Activated T-cell treated with anti-CD3 and anti-CD28 coated beads, Interleukin-2, amount 50 U/mL, for 24 hours (primary cell): ENCODE measurements at regions not wholly inside any gene's neighbourhood (a gene's known extent, or its start where the extent isn't known, plus 50 kb on each side); places are given as distances from the start of the nearest gene placed in this dataset.

ENCODE experiments used
- DNase-seq: peaks from one replicate; pipeline ENCODE4 v3.0.0-alpha.2; 2020
- H3K27ac Mint-ChIP-seq: 2 replicates; pipeline ENCODE4 v1.8.0; 2020; ENCODE audit warnings: mild to moderate bottlenecking, mixed read lengths
- H3K27me3 Mint-ChIP-seq: 2 replicates; pipeline ENCODE4 v1.8.0; 2020; ENCODE audit warnings: mixed read lengths
- H3K36me3 Mint-ChIP-seq: 2 replicates; pipeline ENCODE4 v1.8.0; 2020; ENCODE audit warnings: low read depth, mixed read lengths
- H3K4me1 Mint-ChIP-seq: 2 replicates; pipeline ENCODE4 v1.8.0; 2020; ENCODE audit warnings: low read depth, mixed read lengths
- H3K4me3 Mint-ChIP-seq: 2 replicates; pipeline ENCODE4 v1.8.0; 2020; ENCODE audit warnings: mild to moderate bottlenecking, moderate library complexity, mixed read lengths
- H3K9me3 Mint-ChIP-seq: 2 replicates; pipeline ENCODE4 v1.8.0; 2020; ENCODE audit warnings: mixed read lengths

DNA sequence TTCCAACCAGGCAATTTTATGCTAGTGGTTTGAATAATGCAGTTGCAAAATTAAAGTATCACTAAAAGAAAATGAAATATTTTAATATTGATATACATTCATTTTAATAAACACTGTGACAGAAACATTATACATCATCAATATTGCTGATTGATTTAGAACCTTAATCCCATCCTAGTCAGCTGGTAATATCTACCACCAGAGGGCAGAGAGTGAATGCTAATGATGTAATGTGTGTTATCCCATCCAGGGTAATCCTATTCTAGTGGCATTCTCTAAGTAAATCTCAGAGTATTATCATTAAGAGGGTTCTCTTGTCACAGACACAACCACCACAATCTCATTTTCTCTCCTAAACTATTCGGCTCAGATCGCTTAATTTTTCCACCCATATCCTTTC lies 477.4 kb downstream of the CPS1 start:
- Mint-ChIP-seq H3K27ac (no peak overlapping the region), H3K4me3 (no peak overlapping the region), H3K36me3 (no peaks in the 10 kb centered on the region), H3K9me3 (peaks cover 2% of the 10 kb centered on the region), H3K27me3 (no peaks in the 10 kb centered on the region), H3K4me1 (no peaks in the 10 kb centered on the region)
- DNase-seq, result no peak

DNA sequence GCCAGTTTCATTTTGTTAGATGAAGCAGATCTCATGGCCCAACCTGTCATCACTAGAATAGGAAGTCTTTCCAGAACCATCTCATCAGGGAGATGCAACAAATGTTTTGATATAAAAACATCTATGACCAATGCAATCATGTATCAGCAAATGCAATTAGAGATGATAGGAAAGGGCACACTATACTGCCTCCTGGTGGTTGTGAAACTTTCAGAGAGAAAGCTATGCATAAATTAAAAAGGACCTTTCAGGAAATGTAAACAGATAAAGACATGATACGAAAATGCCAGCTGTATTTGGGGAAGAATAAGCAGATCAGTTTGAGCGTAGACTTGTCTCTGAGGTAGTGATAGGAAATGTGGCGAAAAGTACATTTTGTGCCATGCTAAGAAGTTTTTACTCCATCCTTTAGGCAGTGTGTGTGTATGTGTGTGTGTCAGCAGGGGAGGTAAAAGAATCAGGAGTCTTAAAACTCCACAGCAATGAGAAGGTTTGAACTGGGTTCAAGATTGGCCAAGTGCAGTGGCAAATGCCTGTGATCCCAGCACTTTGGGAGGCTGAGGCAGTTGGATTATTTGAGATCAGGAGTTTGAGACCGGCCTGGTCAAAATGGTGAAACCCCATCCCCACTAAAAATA lies 479.3 kb downstream of the CPS1 start:
- Mint-ChIP-seq H3K27me3 (no peaks in the 10 kb centered on the region), H3K36me3 (no peaks in the 10 kb centered on the region), H3K4me3 (no peak overlapping the region), H3K27ac (no peak overlapping the region), H3K4me1 (no peaks in the 10 kb centered on the region), H3K9me3 (peaks cover 3% of the 10 kb centered on the region)
- no peak for DNase-seq

DNA sequence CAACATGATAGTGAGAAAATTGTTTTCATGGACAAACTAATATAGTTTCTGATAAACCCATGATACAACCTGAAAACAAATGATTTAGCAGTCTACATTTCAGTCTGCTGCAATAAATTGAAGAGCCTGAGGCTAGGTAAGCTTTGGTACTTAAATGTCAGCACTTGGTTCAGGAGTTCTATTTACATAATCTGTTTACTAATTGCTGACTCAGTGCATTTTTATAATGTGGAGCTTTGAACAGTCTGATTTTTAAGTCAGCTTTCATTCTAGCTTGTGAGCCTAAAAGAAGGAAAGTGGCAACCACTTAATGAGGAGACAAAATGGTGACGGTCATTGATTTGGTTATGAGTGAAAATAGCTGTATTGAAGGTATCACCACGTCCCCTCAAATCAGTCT lies 488.6 kb downstream of the CPS1 start:
- Mint-ChIP-seq H3K27ac (no peak overlapping the region), H3K4me1 (no peaks in the 10 kb centered on the region), H3K36me3 (no peaks in the 10 kb centered on the region), H3K27me3 (no peaks in the 10 kb centered on the region), H3K9me3 (peaks cover 2% of the 10 kb centered on the region), H3K4me3 (no peak overlapping the region)
- DNase-seq, result no peak

DNA sequence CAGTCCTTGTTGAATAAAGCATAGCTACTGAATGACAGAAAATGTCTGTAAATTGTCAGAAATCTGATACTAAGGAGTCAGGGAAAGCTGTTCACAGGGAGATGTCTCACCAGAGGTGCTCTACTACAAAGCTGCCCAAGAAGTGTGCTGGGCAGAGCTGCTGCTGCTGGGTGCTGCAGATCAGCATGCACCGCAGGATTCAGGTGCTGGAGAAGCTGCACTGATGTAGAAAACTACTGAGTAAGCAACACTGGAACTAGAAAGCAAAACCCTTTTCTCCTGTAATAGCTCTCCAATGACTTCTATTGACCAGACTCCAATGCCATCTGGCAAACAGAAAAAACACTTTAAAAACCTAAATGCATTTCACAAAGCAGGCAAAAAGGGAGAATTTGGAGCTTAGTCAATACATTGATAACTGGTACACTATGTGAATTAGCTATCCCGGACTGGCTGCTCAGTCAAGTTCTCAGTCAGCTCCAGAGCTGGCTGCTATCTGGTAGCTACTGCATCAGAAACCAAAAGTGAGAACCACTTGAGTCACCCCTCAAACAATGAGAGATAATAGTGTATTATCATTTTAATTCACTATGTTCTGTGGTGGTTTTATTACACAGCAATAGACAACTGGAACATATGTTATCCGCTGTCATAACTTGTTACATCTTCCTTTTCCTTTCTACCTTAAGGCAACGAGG lies 493.1 kb downstream of the CPS1 start:
- Mint-ChIP-seq H3K4me3 (no peak overlapping the region), H3K36me3 (no peaks in the 10 kb centered on the region), H3K27me3 (no peaks in the 10 kb centered on the region), H3K27ac (no peak overlapping the region), H3K4me1 (no peaks in the 10 kb centered on the region), H3K9me3 (no peaks in the 10 kb centered on the region)
- DNase-seq, result no peak

DNA sequence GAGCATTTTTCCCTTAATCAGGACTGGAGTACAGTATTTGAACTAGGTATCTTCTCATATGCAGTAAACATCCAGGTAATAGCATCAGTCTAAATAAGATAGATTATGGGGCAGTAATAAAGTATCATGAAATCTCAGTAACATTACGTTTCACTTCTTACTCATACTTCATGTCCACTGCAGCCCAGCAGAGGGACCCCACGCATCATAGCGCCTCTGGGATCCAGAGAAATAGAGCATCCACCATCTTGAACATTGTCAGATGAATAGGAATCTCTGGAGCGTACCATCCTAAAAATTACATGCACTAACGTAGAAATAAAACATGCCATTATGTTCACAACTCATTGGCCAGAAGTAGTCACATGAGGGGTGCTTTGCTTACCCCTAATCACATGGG lies 499.0 kb downstream of the CPS1 start:
- Mint-ChIP-seq H3K36me3 (no peaks in the 10 kb centered on the region), H3K27me3 (no peaks in the 10 kb centered on the region), H3K27ac (no peak overlapping the region), H3K4me3 (no peak overlapping the region), H3K9me3 (no peaks in the 10 kb centered on the region), H3K4me1 (no peaks in the 10 kb centered on the region)
- no peak for DNase-seq

DNA sequence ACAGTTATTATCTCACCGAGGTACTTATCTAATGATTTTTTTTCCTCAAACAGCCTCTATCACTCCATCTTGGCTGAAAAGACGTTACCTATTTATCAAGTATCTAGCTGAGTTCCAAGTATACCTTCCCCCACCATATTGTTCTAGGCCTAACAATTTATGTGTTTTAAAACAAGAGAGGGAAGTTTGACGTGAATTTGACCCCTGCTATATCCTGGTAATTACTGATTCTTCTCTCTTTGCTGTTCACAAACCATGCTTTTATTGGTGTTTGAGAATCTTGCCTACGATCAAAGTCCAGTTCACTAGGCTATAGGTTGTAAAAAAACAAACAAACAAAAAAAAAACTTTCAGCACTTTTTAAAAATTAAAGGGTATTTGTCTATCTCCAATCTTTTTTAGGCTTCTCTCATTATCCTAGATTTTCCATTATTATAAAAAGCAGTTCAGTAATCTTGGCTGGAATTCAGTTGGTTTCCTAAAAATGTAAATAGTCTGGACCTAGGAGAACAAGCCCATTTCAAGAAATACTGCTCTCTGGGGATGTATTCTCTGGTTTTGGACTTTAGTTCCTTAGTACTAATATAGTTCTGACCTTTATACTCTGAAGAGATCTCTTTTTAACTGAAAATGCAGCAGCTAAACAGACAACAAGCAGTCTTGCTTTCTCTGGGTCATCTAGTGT lies 505.4 kb downstream of the CPS1 start:
- no peak overlapping the region for H3K4me3 Mint-ChIP-seq
- no peaks in the 10 kb centered on the region for H3K27me3 Mint-ChIP-seq
- no peaks in the 10 kb centered on the region for H3K9me3 Mint-ChIP-seq
- no peaks in the 10 kb centered on the region for H3K36me3 Mint-ChIP-seq
- no peak overlapping the region for H3K27ac Mint-ChIP-seq
- no peak for DNase-seq
- H3K4me1 Mint-ChIP-seq, result no peaks in the 10 kb centered on the region

DNA sequence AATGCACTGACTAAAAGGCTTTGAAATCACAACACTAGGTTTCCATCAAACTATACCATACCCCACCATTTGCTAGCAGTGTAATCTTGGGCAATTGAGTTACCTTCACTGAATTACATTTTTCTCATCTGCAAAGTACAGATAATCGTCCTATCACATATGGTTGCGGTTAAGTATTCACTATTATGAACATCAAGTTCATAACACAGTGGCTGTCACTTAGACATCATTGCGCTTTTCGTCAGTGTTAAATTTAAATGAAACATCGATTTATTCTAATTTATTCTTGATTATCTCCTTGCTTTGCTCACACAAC lies 505.9 kb downstream of the CPS1 start:
- H3K27ac Mint-ChIP-seq, result no peak overlapping the region
- no peaks in the 10 kb centered on the region for H3K36me3 Mint-ChIP-seq
- H3K4me3 Mint-ChIP-seq, result no peak overlapping the region
- no peaks in the 10 kb centered on the region for H3K27me3 Mint-ChIP-seq
- DNase-seq, result no peak
- H3K9me3 Mint-ChIP-seq, result no peaks in the 10 kb centered on the region
- no peaks in the 10 kb centered on the region for H3K4me1 Mint-ChIP-seq

DNA sequence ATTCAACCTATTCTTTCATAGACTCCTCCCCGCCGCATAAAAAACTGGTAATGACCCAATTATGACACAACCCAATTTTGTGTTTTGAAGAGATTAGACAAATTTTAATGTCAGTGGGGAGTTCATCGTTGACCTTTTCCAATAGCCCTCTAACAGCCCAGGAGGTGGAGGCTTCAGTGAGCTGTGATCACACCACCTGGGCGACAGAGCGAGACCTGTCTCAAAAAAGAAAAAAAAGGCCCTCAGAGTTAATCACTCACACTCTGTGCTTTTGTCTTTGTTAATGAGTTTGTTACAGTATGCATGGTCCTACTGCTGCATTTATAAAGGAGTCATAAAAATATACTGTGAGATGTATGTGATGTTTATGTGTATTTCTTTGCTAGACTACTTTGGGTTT lies 510.6 kb downstream of the CPS1 start:
- H3K4me3 Mint-ChIP-seq, result no peak overlapping the region
- H3K27ac Mint-ChIP-seq, result no peak overlapping the region
- no peaks in the 10 kb centered on the region for H3K27me3 Mint-ChIP-seq
- no peaks in the 10 kb centered on the region for H3K4me1 Mint-ChIP-seq
- no peaks in the 10 kb centered on the region for H3K9me3 Mint-ChIP-seq
- H3K36me3 Mint-ChIP-seq, result no peaks in the 10 kb centered on the region
- no peak for DNase-seq

DNA sequence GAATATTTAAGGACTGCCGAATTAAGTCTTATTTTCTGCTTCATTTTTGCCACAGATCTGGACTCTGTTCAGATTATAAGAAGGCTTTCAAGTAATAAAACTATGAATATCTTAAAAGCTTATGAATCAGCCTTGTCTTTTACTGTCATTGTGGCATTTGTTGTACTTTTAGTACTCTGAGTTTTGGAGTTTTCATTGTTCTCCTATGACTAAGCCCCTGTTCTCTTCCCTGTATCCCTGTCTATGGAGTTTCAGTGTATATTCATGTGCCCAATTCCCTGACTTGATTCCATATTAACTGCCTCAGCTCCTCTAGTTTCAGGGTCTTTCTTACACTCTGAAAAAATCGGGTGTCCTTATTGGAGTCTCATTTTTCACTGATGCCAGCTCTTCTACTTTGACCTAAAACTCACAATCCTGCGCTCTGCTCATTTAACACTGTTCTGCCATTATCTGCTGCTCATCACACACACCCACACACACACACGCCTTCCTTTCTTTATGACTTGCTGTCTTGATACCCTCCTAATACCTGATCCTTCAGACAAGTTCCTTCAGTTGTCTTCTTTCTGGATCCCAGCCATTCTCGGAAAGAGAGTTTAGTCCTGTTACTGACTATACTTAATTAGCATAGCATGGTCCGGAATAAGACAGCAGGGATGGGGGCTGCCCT lies 511.8 kb downstream of the CPS1 start:
- DNase-seq, result no peak
- H3K27me3 Mint-ChIP-seq, result no peaks in the 10 kb centered on the region
- no peak overlapping the region for H3K27ac Mint-ChIP-seq
- no peaks in the 10 kb centered on the region for H3K4me1 Mint-ChIP-seq
- no peak overlapping the region for H3K4me3 Mint-ChIP-seq
- H3K36me3 Mint-ChIP-seq, result no peaks in the 10 kb centered on the region
- H3K9me3 Mint-ChIP-seq, result no peaks in the 10 kb centered on the region

DNA sequence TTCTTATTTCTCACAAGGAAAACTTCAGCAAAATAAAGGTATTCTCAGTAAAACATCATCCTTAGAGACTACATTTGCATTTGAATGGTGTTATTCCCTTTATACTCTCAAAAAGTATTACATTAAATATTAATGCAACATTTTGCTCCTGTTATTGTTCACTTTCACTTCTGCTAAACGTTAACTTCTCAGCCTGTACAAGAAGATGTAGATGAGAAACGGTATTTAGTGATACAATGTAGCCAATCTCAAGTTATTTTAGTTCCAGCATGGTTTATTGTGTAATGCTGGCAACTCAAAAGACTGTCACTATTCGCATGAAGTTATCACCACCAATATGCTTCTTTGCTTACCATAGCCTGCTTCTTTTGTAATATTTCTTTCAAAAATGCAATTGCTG lies 514.1 kb downstream of the CPS1 start:
- Mint-ChIP-seq H3K4me1 (no peaks in the 10 kb centered on the region), H3K27ac (no peak overlapping the region), H3K27me3 (no peaks in the 10 kb centered on the region), H3K36me3 (no peaks in the 10 kb centered on the region), H3K4me3 (no peak overlapping the region), H3K9me3 (no peaks in the 10 kb centered on the region)
- no peak for DNase-seq

DNA sequence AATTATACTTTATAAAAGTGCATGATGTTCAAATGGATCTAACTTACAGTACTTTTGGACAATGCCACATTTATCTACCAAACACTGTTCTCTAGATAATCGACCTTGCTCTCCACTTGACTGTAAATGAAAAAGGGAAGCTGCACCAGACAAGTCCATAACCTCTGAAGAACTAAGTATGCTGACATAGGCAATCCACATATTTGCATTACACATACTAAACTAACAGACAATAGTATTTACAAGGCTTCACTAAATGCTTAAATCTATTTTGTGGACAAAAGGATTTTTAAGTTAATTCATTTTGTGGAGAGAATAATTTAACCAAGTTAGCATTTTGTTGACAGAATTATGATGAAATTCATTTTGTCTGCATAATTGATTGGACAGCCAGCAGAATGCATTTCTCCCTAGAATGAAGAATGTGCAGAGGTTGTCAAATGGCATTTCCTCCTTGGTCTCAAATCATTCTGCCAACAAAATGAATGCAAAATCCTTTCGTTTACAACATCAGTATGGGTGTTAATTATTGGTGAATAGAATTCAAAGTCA lies 520.9 kb downstream of the CPS1 start:
- Mint-ChIP-seq H3K27ac (no peak overlapping the region), H3K36me3 (no peaks in the 10 kb centered on the region), H3K9me3 (no peaks in the 10 kb centered on the region), H3K27me3 (no peaks in the 10 kb centered on the region), H3K4me3 (no peak overlapping the region), H3K4me1 (no peaks in the 10 kb centered on the region)
- DNase-seq, result no peak

DNA sequence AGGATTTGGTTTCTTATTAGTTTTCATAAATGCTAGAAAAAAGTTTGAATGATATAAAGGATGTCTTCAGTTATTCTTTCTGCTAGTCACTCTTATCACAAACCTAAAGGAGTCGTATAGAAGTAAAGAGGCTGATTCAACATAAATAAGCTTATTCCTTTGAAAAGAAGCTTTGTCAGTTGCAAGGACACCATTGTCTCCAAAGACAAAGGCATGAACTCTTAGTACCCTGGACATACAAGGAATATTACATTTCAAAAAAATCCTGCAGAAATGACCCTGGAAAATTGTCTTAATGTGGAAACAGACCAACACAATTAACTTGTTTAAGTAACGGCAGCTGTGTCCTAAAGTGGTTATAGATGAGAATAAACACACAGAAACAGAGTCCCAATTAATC lies 528.0 kb downstream of the CPS1 start:
- Mint-ChIP-seq H3K27me3 (no peaks in the 10 kb centered on the region), H3K27ac (no peak overlapping the region), H3K36me3 (no peaks in the 10 kb centered on the region), H3K4me3 (no peak overlapping the region), H3K4me1 (no peaks in the 10 kb centered on the region), H3K9me3 (no peaks in the 10 kb centered on the region)
- DNase-seq, result no peak

DNA sequence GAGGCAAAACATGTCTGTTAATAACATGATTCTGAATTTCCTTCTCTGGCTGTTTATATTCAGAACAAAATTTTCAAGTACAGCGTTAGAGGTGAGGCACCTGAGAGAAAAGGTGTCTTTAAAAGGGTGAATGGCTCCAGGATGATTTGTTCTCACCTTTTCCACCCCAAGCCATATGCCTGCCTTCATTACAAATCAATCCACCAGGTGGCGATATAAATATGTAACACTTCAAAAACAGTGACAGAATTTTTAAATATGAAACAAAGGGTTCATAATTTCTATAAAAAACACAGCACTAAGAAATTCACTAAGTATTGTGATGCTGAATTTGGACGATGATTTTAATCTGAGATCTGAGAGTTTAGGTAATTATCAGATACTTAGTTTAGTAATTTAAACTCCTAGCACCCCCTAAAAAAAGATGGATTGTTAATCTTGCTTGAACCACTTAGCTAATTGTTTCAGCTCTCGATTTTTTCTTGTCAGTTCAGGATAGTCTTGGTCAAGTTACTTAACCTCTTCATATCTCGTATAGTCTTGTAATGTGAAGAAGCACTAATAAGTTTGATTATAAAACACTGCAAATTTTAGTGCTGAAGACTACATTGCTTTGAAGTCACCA lies 528.8 kb downstream of the CPS1 start:
- no peak for DNase-seq
- Mint-ChIP-seq H3K27me3 (no peaks in the 10 kb centered on the region), H3K4me3 (no peak overlapping the region), H3K9me3 (no peaks in the 10 kb centered on the region), H3K27ac (no peak overlapping the region), H3K4me1 (no peaks in the 10 kb centered on the region), H3K36me3 (no peaks in the 10 kb centered on the region)

DNA sequence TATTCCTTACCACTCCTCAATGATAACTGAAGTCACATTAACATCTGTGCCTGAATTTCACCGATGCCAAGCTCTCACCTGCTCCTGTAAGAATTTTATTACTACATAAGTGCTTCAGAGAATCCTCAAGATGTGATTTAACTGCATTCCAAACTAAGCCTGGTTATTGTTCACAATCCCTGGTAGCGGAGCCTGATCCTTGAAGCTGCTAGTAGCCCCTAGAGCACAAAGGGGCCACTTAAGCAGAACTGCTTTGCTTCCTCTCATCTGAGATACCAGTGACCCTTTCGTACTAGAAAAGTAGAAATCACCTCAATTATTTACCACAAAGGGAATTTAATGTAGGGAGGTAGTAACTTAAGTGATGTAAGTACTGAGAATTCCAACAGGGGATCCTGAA lies 529.6 kb downstream of the CPS1 start:
- H3K36me3 Mint-ChIP-seq, result no peaks in the 10 kb centered on the region
- no peak for DNase-seq
- no peaks in the 10 kb centered on the region for H3K4me1 Mint-ChIP-seq
- no peaks in the 10 kb centered on the region for H3K27me3 Mint-ChIP-seq
- H3K4me3 Mint-ChIP-seq, result no peak overlapping the region
- no peaks in the 10 kb centered on the region for H3K9me3 Mint-ChIP-seq
- H3K27ac Mint-ChIP-seq, result no peak overlapping the region
